H1 (cell line): ENCODE measurements at regions not wholly inside any gene's neighbourhood (a gene's known extent, or its start where the extent isn't known, plus 50 kb on each side); places are given as distances from the start of the nearest gene placed in this dataset.

ENCODE experiments used
- RAD21 ChIP-seq, 2 experiments: IDR thresholded peaks in 1 of 2; conservative IDR thresholded peaks in 1 of 2; 2 replicates each; pipeline ENCODE4 v1.6.1; 2011; ENCODE audit warnings: low read depth in 2 of 2, low read length in 2 of 2, improper control_type of control experiment in 1 of 2, inconsistent platforms in 1 of 2, mild to moderate bottlenecking in 1 of 2, moderate library complexity in 1 of 2

DNA sequence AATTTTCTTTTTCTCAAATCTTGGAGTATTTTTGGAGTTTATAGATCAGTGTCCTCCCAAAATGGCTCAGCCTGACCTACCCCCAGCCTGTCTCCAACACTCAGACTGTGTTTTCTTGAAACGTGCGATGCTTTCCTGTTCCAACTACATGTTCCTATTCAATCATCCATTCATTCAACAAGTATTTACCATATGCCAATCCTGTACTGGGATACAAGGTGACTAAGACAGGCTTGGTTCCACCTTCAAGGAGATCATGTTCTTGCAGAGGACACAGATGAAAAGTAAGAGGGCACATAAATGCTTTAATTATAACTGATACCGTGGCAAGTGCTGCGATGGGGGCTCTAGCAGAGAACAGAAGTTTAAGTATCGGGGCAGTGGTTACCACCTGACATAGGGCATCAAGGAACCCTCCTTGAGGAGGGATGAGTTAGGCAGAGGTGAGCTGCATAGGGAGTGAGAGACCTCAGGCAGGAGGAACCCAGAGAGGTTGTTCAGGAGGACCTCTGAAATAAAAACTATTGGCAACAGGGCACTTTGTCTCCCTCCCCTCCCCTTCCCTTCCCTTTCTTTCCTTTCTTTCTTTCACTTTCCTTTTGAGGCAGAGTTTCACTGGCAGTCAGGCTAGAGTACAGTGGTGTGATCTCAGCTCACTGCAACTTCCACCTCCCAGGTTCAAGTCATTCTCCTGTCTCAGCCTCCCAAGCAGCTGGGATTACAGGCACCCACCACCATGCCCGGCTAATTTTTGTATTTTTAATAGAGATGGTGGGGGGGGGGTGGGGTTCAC is 469.0 kb downstream of the EPHA4 start (continued):
- no peak for TF ChIP-seq RAD21 (IDR thresholded peaks at IDR 0.05 in 1 of 2, conservative IDR thresholded peaks at IDR 0.05 in 1 of 2; ENCODE audit: low read depth in 2 of 2, low read length in 2 of 2)
